ENCODE measurements at regions not wholly inside any gene's neighbourhood (a gene's known extent, or its start where the extent isn't known, plus 50 kb on each side); places are given as distances from the start of the nearest gene placed in this dataset.

GRCh38 chr13:30114571-30115256 is 192.6 kb downstream of the KATNAL1 start:
- H3K36me3 Mint-ChIP-seq (ENCODE audit: insufficient read depth, unreplicated experiment) = peaks cover 5% of the 10 kb centered on the region
- intact Hi-C loops (cut with micrococcal nuclease) = loop anchor here (1.0 to 10.0 kb wide), 2 partner anchors 550 to 606 kb away; no protein-coding TSS in a partner anchor
- H3K27ac Mint-ChIP-seq (ENCODE audit: low read depth, unreplicated experiment) = no peak overlapping the region
- ChIA-PET POLR2A (interaction anchor here (0.5 to 10.1 kb wide), 21 partner anchors 11 to 606 kb away, joined by 3 to 264 read pairs (median 4); partner anchors contain the start of genes UBL3 and USPL1), CTCF (interaction anchor here (0.5 to 10.1 kb wide), 39 partner anchors 11 to 1029 kb away, joined by 3 to 230 read pairs (median 3); partner anchors contain the start of gene UBL3)
- no peaks in the 10 kb centered on the region for H3K27me3 Mint-ChIP-seq (ENCODE audit: insufficient read depth, unreplicated experiment)
- peaks cover 24% of the 10 kb centered on the region for H3K4me1 Mint-ChIP-seq (ENCODE audit: insufficient read depth, unreplicated experiment)
- TF ChIP-seq CTCF (IDR thresholded peaks at IDR 0.05; ENCODE audit: unreplicated experiment) = peak; percentile 90
- DNase-seq (ENCODE audit: unreplicated experiment) = peak; percentile 83
- BruUV-seq (replicated peaks) = no TSS peak
- peak overlapping the region; percentile 72 for H3K4me3 Mint-ChIP-seq (ENCODE audit: unreplicated experiment)
- no peaks in the 10 kb centered on the region for H3K9me3 Mint-ChIP-seq (ENCODE audit: unreplicated experiment)

GRCh38 chr13:30113983-30114570 is 193.3 kb downstream of the KATNAL1 start:
- Mint-ChIP-seq H3K27me3 (ENCODE audit: insufficient read depth, unreplicated experiment) (no peaks in the 10 kb centered on the region), H3K27ac (ENCODE audit: low read depth, unreplicated experiment) (no peak overlapping the region), H3K9me3 (ENCODE audit: unreplicated experiment) (no peaks in the 10 kb centered on the region), H3K36me3 (ENCODE audit: insufficient read depth, unreplicated experiment) (peaks cover 5% of the 10 kb centered on the region), H3K4me1 (ENCODE audit: insufficient read depth, unreplicated experiment) (peaks cover 21% of the 10 kb centered on the region), H3K4me3 (ENCODE audit: unreplicated experiment) (peak overlapping the region; percentile 72)
- CTCF ChIA-PET = interaction anchor here (0.6 to 10.1 kb wide), 25 partner anchors 11 to 1030 kb away, joined by 3 to 230 read pairs (median 4); partner anchors contain the start of gene UBL3
- no TSS peak for BruUV-seq (replicated peaks)
- POLR2A ChIA-PET = interaction anchor here (0.7 to 10.1 kb wide), 15 partner anchors 13 to 606 kb away, joined by 3 to 264 read pairs (median 5); partner anchors contain the start of genes UBL3 and USPL1
- no peak for TF ChIP-seq CTCF (IDR thresholded peaks at IDR 0.05; ENCODE audit: unreplicated experiment)
- peak; percentile 4 for DNase-seq (ENCODE audit: unreplicated experiment)
- intact Hi-C loops (cut with micrococcal nuclease) = loop anchor here (1.0 to 10.0 kb wide), 4 partner anchors 189 to 549 kb away; no protein-coding TSS in a partner anchor

GRCh38 chr13:30113551-30113950 is 193.8 kb downstream of the KATNAL1 start:
- POLR2A ChIA-PET = interaction anchor here (0.7 to 10.1 kb wide), 10 partner anchors 190 to 546 kb away, joined by 3 to 264 read pairs (median 4); partner anchors contain the start of gene UBL3
- Mint-ChIP-seq H3K27ac (ENCODE audit: low read depth, unreplicated experiment) (peak overlapping the region; percentile 13), H3K4me1 (ENCODE audit: insufficient read depth, unreplicated experiment) (peaks cover 25% of the 10 kb centered on the region), H3K4me3 (ENCODE audit: unreplicated experiment) (peak overlapping the region; percentile 72), H3K36me3 (ENCODE audit: insufficient read depth, unreplicated experiment) (peaks cover 5% of the 10 kb centered on the region), H3K9me3 (ENCODE audit: unreplicated experiment) (no peaks in the 10 kb centered on the region), H3K27me3 (ENCODE audit: insufficient read depth, unreplicated experiment) (no peaks in the 10 kb centered on the region)
- intact Hi-C loops (cut with micrococcal nuclease) = loop anchor here (1.0 to 10.0 kb wide), 4 partner anchors 188 to 549 kb away; no protein-coding TSS in a partner anchor
- no peak for TF ChIP-seq CTCF (IDR thresholded peaks at IDR 0.05; ENCODE audit: unreplicated experiment)
- CTCF ChIA-PET = interaction anchor here (0.7 to 10.1 kb wide), 14 partner anchors 12 to 604 kb away, joined by 3 to 230 read pairs (median 6); partner anchors contain the start of gene UBL3
- BruUV-seq (replicated peaks) = no TSS peak
- DNase-seq (ENCODE audit: unreplicated experiment) = peak; percentile 4

All from MCF 10A (cell line).